WTC11 (cell line): ENCODE measurements at regions not wholly inside any gene's neighbourhood (a gene's known extent, or its start where the extent isn't known, plus 50 kb on each side); places are given as distances from the start of the nearest gene placed in this dataset.
A peak's percentile ranks its signal among the peaks of the same experiment; 100 is the strongest.

Experiments used
- ATAC-seq: fragments of 200-7000 bp; cut with Tn5 transposase; 2 replicates; pipeline ENCODE4 v1.10.0; 2021; ENCODE audit warnings: mild to moderate bottlenecking, moderate library complexity
- CTCF ChIA-PET: fragments of 300-600 bp; sonication (Branson Sonifier 250); formaldehyde crosslinking; loops from one replicate; lab custom pipeline; 2021; ENCODE audit warnings: antibody characterized with exemption; lab: Charles Lee
- POLR2A ChIA-PET: fragments of 350-600 bp; sonication (Branson Sonifier 250); formaldehyde crosslinking; loops from one replicate; lab custom pipeline; 2021; ENCODE audit warnings: antibody characterized with exemption; lab: Charles Lee
- DNase-seq: peaks from one replicate; pipeline ENCODE4 v3.0.0; 2021; ENCODE audit warnings: low spot score
- H3K27ac Mint-ChIP-seq: 2 replicates; pipeline ENCODE4 v1.8.0; 2021; ENCODE audit warnings: mixed read lengths
- H3K27me3 Mint-ChIP-seq: 2 replicates; pipeline ENCODE4 v1.8.0; 2021; ENCODE audit warnings: low read depth, mild to moderate bottlenecking, moderate library complexity, mixed read lengths
- H3K36me3 Mint-ChIP-seq: 2 replicates; pipeline ENCODE4 v1.8.0; 2021; ENCODE audit warnings: mixed read lengths
- H3K4me1 Mint-ChIP-seq: 2 replicates; pipeline ENCODE4 v1.8.0; 2022; ENCODE audit warnings: mixed read lengths
- H3K4me3 Mint-ChIP-seq: 2 replicates; pipeline ENCODE4 v1.8.0; 2021; ENCODE audit warnings: mild to moderate bottlenecking, moderate library complexity, mixed read lengths
- H3K9me3 Mint-ChIP-seq: 2 replicates; pipeline ENCODE4 v1.8.0; 2021; ENCODE audit warnings: mixed read lengths
- CBFB ChIP-seq: sonication (generic); formaldehyde crosslinking; IDR thresholded peaks from 2 replicates; pipeline ENCODE4 v1.8.1; 2022; ENCODE audit warnings: mild to moderate bottlenecking, low read depth, missing genetic modification reagents
- EMX1 ChIP-seq: fragments of 250-450 bp; sonication (Bioruptor Pico); IDR thresholded peaks from 2 replicates; pipeline ENCODE4 v1.8.0; 2021; ENCODE audit warnings: mild to moderate bottlenecking
- GTF2I ChIP-seq: fragments of 250-450 bp; sonication (Bioruptor Pico); conservative IDR thresholded peaks from 2 replicates; pipeline ENCODE4 v1.4.0; 2021; ENCODE audit warnings: mild to moderate bottlenecking
- JAZF1 ChIP-seq: fragments of 250-450 bp; sonication (Bioruptor Pico); IDR thresholded peaks from 2 replicates; pipeline ENCODE4 v1.9.0; 2021; ENCODE audit warnings: moderate library complexity, mild to moderate bottlenecking, inconsistent platforms
- JUN ChIP-seq: sonication (generic); formaldehyde crosslinking; IDR thresholded peaks from 2 replicates; pipeline ENCODE4 v1.8.0; 2023; ENCODE audit warnings: mild to moderate bottlenecking, missing genetic modification reagents
- MXD4 ChIP-seq: fragments of 250-450 bp; sonication (Bioruptor Pico); IDR thresholded peaks from 2 replicates; pipeline ENCODE4 v1.8.0; 2021; ENCODE audit warnings: mild to moderate bottlenecking, moderate library complexity, borderline replicate concordance
- NR1H2 ChIP-seq: sonication (generic); formaldehyde crosslinking; IDR thresholded peaks from 2 replicates; pipeline ENCODE4 v1.9.0; 2021; ENCODE audit warnings: mild to moderate bottlenecking, moderate library complexity, missing genetic modification reagents
- OVOL2 ChIP-seq: fragments of 250-450 bp; sonication (Bioruptor Pico); IDR thresholded peaks from 2 replicates; pipeline ENCODE4 v1.9.0; 2021; ENCODE audit warnings: mild to moderate bottlenecking, borderline replicate concordance
- RELA ChIP-seq: sonication (generic); formaldehyde crosslinking; IDR thresholded peaks from 2 replicates; pipeline ENCODE4 v1.8.1; 2022; ENCODE audit warnings: missing genetic modification reagents, mild to moderate bottlenecking, borderline replicate concordance
- USF2 ChIP-seq: sonication (generic); formaldehyde crosslinking; IDR thresholded peaks from 2 replicates; pipeline ENCODE4 v1.8.1; 2023; ENCODE audit warnings: mild to moderate bottlenecking, missing genetic modification reagents, moderate library complexity
- ZBTB21 ChIP-seq: sonication (generic); formaldehyde crosslinking; IDR thresholded peaks from 2 replicates; pipeline ENCODE4 v1.8.1; 2023; ENCODE audit warnings: mild to moderate bottlenecking, missing genetic modification reagents, borderline replicate concordance
- ZNF219 ChIP-seq: sonication (generic); formaldehyde crosslinking; IDR thresholded peaks from 2 replicates; pipeline ENCODE4 v1.8.0; 2023; ENCODE audit warnings: missing genetic modification reagents, mild to moderate bottlenecking, borderline replicate concordance
- ZNF232 ChIP-seq: sonication (generic); formaldehyde crosslinking; IDR thresholded peaks from 2 replicates; pipeline ENCODE4 v1.8.0; 2022; ENCODE audit warnings: mild to moderate bottlenecking, missing genetic modification reagents
- ZNF317 ChIP-seq: sonication (generic); formaldehyde crosslinking; IDR thresholded peaks from 2 replicates; pipeline ENCODE4 v1.8.1; 2023; ENCODE audit warnings: low read depth, mild to moderate bottlenecking, moderate library complexity, missing genetic modification reagents, borderline replicate concordance
- ZNF423 ChIP-seq: fragments of 250-450 bp; sonication (Bioruptor Pico); IDR thresholded peaks from 2 replicates; pipeline ENCODE4 v2.1.2; 2022; ENCODE audit warnings: mild to moderate bottlenecking, moderate library complexity
- ZNF425 ChIP-seq: fragments of 250-450 bp; sonication (Bioruptor Pico); conservative IDR thresholded peaks from 2 replicates; pipeline ENCODE4 v1.9.0; 2021; ENCODE audit warnings: mild to moderate bottlenecking
- ZNF512 ChIP-seq: sonication (generic); formaldehyde crosslinking; IDR thresholded peaks from 2 replicates; pipeline ENCODE4 v1.8.1; 2022; ENCODE audit warnings: missing genetic modification reagents, borderline replicate concordance
- TF ChIP-seq, protein P1 (sequence below): sonication (generic); formaldehyde crosslinking; IDR thresholded peaks from 2 replicates; pipeline ENCODE4 v1.8.0; 2022; ENCODE audit warnings: mild to moderate bottlenecking, missing genetic modification reagents
- TF ChIP-seq, protein P2 (sequence below): fragments of 250-450 bp; sonication (Bioruptor Pico); IDR thresholded peaks from 2 replicates; pipeline ENCODE4 v1.9.0; 2021; ENCODE audit warnings: mild to moderate bottlenecking
- TF ChIP-seq, protein P3 (sequence below): sonication (generic); formaldehyde crosslinking; IDR thresholded peaks from 2 replicates; pipeline ENCODE4 v1.8.1; 2022; ENCODE audit warnings: mild to moderate bottlenecking, missing genetic modification reagents, moderate library complexity, borderline replicate concordance

DNA sequence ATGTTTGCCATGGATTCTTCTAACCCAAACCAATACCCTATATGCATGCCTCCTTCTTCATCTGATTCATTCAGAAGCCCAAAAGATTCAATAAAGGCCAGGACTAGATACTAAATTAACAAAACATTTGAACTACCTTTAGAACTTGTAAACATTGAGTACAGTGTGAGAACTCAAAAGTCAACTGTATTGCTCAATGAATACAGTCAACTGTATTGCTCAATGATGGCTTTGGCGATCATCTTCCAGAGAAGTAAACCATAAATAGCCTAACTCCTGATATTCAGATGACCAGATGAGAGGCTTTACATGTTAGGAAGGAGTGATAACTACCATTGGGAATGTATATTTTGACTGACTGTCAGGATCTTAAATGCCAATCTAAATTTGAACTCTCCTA lies 206.5 kb upstream of the ITGA4 start (continued):
- TF ChIP-seq ZNF512 (CRISPR knock-in tag), result no peak
- no peak for TF ChIP-seq ZNF219
- no peak for TF ChIP-seq CBFB
- no peak for TF ChIP-seq JUN (CRISPR knock-in tag)
- no peak for TF ChIP-seq USF2 (CRISPR knock-in tag)
- TF ChIP-seq JAZF1 (CRISPR knock-in tag), result no peak
- no peak for TF ChIP-seq ZNF423 (CRISPR knock-in tag)
- no peak for TF ChIP-seq MXD4 (CRISPR knock-in tag)
- TF ChIP-seq, protein P1, sequence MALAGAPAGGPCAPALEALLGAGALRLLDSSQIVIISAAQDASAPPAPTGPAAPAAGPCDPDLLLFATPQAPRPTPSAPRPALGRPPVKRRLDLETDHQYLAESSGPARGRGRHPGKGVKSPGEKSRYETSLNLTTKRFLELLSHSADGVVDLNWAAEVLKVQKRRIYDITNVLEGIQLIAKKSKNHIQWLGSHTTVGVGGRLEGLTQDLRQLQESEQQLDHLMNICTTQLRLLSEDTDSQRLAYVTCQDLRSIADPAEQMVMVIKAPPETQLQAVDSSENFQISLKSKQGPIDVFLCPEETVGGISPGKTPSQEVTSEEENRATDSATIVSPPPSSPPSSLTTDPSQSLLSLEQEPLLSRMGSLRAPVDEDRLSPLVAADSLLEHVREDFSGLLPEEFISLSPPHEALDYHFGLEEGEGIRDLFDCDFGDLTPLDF, result no peak
- no peak for TF ChIP-seq ZNF317 (CRISPR knock-in tag)
- TF ChIP-seq ZNF425 (CRISPR knock-in tag), result no peak

- TF ChIP-seq, protein P2, sequence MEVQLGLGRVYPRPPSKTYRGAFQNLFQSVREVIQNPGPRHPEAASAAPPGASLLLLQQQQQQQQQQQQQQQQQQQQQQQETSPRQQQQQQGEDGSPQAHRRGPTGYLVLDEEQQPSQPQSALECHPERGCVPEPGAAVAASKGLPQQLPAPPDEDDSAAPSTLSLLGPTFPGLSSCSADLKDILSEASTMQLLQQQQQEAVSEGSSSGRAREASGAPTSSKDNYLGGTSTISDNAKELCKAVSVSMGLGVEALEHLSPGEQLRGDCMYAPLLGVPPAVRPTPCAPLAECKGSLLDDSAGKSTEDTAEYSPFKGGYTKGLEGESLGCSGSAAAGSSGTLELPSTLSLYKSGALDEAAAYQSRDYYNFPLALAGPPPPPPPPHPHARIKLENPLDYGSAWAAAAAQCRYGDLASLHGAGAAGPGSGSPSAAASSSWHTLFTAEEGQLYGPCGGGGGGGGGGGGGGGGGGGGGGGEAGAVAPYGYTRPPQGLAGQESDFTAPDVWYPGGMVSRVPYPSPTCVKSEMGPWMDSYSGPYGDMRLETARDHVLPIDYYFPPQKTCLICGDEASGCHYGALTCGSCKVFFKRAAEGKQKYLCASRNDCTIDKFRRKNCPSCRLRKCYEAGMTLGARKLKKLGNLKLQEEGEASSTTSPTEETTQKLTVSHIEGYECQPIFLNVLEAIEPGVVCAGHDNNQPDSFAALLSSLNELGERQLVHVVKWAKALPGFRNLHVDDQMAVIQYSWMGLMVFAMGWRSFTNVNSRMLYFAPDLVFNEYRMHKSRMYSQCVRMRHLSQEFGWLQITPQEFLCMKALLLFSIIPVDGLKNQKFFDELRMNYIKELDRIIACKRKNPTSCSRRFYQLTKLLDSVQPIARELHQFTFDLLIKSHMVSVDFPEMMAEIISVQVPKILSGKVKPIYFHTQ (CRISPR knock-in tag), result no peak
- TF ChIP-seq NR1H2, result no peak
- TF ChIP-seq, protein P3, sequence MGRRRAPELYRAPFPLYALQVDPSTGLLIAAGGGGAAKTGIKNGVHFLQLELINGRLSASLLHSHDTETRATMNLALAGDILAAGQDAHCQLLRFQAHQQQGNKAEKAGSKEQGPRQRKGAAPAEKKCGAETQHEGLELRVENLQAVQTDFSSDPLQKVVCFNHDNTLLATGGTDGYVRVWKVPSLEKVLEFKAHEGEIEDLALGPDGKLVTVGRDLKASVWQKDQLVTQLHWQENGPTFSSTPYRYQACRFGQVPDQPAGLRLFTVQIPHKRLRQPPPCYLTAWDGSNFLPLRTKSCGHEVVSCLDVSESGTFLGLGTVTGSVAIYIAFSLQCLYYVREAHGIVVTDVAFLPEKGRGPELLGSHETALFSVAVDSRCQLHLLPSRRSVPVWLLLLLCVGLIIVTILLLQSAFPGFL (CRISPR knock-in tag), result no peak
- no peak for TF ChIP-seq ZBTB21 (CRISPR knock-in tag)
- TF ChIP-seq OVOL2 (CRISPR knock-in tag), result no peak
- no peak for TF ChIP-seq ZNF232 (CRISPR knock-in tag)
- TF ChIP-seq GTF2I (CRISPR knock-in tag), result no peak
- TF ChIP-seq RELA, result no peak
- TF ChIP-seq EMX1, result no peak
- H3K4me1 Mint-ChIP-seq, result no peaks in the 10 kb centered on the region
- POLR2A ChIA-PET, result no interaction called here
- H3K27me3 Mint-ChIP-seq, result no peaks in the 10 kb centered on the region
- no peaks in the 10 kb centered on the region for H3K36me3 Mint-ChIP-seq
- DNase-seq (peak; percentile 12), ATAC-seq (peak; percentile 97)
- H3K4me3 Mint-ChIP-seq, result no peak overlapping the region
- no peaks in the 10 kb centered on the region for H3K9me3 Mint-ChIP-seq
- CTCF ChIA-PET, result no interaction called here
- no peak overlapping the region for H3K27ac Mint-ChIP-seq
Observed at GRCh38 chr2:181252262-181253148, 204.7 kb upstream of the ITGA4 start.
